GM18868 (cell line): ENCODE measurements at regions not wholly inside any gene's neighbourhood (a gene's known extent, or its start where the extent isn't known, plus 50 kb on each side); places are given as distances from the start of the nearest gene placed in this dataset.
"Not testable (repeated sequence)": the region's sequence is repeated elsewhere in the genome, so short reads cannot be mapped to it uniquely, and the experiment has no call there.

Experiments used
- ATAC-seq: cut with Tn5 transposase; IDR thresholded peaks from one replicate; pipeline ENCODE4 v1.9.1; 2021; ENCODE audit warnings: mild to moderate bottlenecking, moderate library complexity; ENCODE audit not compliant: unreplicated experiment

- ATAC-seq, result no peak
Measured at GRCh38 chr4:18440527-18441202, 419.1 kb upstream of the LCORL start.

GRCh38 chr4:18439311-18439710 is 417.8 kb upstream of the LCORL start:
- ATAC-seq, result no peak

- no peak for ATAC-seq
Measured at GRCh38 chr4:18435781-18436180, 414.2 kb upstream of the LCORL start.

GRCh38 chr4:18422685-18423084 is 401.1 kb upstream of the LCORL start:
- no peak for ATAC-seq

GRCh38 chr4:18421519-18421918 is 400.0 kb upstream of the LCORL start:
- ATAC-seq, result no peak

GRCh38 chr4:18419780-18420179 is 398.2 kb upstream of the LCORL start:
- no peak for ATAC-seq

- ATAC-seq, result not testable (repeated sequence)
Measured at GRCh38 chr4:18418195-18418898, 396.8 kb upstream of the LCORL start.

GRCh38 chr4:18417651-18418050 is 396.1 kb upstream of the LCORL start:
- ATAC-seq, result not testable (repeated sequence)

GRCh38 chr4:18406264-18406663 is 384.7 kb upstream of the LCORL start:
- ATAC-seq, result no peak

GRCh38 chr4:18405054-18405453 is 383.5 kb upstream of the LCORL start:
- ATAC-seq, result no peak

- no peak for ATAC-seq
Measured at GRCh38 chr4:18404642-18405041, 383.1 kb upstream of the LCORL start.

GRCh38 chr4:18403327-18403726 is 381.8 kb upstream of the LCORL start:
- no peak for ATAC-seq

GRCh38 chr4:18401868-18402267 is 380.3 kb upstream of the LCORL start:
- no peak for ATAC-seq

GRCh38 chr4:18401425-18401824 is 379.9 kb upstream of the LCORL start:
- ATAC-seq, result no peak

GRCh38 chr4:18398661-18399060 is 377.1 kb upstream of the LCORL start:
- ATAC-seq, result no peak

GRCh38 chr4:18397681-18398390 is 376.3 kb upstream of the LCORL start:
- no peak for ATAC-seq

GRCh38 chr4:18394656-18395055 is 373.1 kb upstream of the LCORL start:
- no peak for ATAC-seq

- ATAC-seq, result no peak
Measured at GRCh38 chr4:18391354-18391728, 369.8 kb upstream of the LCORL start.

GRCh38 chr4:18390655-18391353 is 369.2 kb upstream of the LCORL start:
- no peak for ATAC-seq

GRCh38 chr4:18389115-18389514 is 367.6 kb upstream of the LCORL start:
- ATAC-seq, result no peak

GRCh38 chr4:18388039-18388438 is 366.5 kb upstream of the LCORL start:
- no peak for ATAC-seq
